Activated CD8-positive, alpha-beta memory T cell treated with anti-CD3 and anti-CD28 coated beads for 36 hours (primary cell): ENCODE measurements at regions not wholly inside any gene's neighbourhood (a gene's known extent, or its start where the extent isn't known, plus 50 kb on each side); places are given as distances from the start of the nearest gene placed in this dataset.
"Not testable (repeated sequence)": the region's sequence is repeated elsewhere in the genome, so short reads cannot be mapped to it uniquely, and the experiment has no call there.

Experiments used
- CTCF ChIA-PET: fragments of 350-600 bp; sonication (Branson Sonifier 250); formaldehyde crosslinking; loops from one replicate; lab custom pipeline; 2021; ENCODE audit warnings: antibody characterized with exemption; lab: Charles Lee
- POLR2A ChIA-PET: fragments of 350-600 bp; sonication (Branson Sonifier 250); formaldehyde crosslinking; loops from one replicate; lab custom pipeline; 2021; ENCODE audit warnings: antibody characterized with exemption; lab: Charles Lee

DNA sequence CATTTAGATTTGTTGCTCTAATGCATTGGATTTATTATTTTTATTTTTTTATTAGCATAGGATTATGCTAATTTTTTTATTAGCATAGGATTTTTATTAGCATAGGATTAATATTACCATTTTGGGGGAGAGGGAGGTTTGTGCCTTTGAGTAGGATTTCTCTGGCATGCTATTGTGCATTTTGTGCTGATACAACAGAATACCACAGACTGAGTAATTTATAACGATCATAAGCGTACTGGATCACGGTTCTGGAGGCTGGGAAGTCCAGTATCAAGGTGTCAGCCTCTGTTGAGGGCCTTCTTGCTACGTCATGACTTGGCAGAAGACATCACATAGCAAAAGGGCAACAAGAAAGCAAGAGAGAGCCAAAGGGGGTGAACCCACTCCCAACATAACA lies 187.5 kb downstream of the XPNPEP1 start:
- ChIA-PET CTCF (no interaction called here), POLR2A (no interaction called here)

DNA sequence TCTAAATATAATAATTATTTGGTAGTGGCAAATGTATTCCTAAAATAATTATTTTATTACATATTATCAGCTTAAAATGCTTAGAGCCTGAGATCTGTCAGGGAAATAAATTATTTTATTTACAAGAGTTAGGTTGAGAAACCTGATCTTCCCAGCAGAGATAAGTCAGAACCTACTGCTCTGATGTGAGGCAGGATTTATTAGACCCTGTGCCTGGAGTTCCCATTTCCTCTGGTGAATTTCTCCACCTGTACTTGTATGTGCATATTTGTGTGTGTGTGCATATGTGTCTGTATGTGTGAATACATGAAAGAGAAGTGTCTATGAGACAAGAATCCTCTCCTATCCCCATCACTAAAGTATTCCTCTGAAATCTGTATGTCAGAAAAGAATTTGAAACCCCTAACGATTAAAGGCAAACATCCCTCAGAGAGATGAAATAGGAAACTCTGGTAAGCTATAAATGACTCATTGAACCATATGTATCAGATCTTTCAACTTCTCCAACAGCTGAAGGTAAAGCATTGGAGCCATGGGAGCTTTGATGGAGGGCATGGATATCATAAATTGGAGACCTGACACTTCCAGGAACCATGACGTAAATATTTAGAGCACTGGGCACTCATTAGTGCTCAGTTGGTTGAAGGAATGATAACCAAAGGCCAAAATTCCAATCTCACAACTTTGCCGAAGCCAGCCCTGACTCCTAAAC lies 190.9 kb downstream of the XPNPEP1 start:
- ChIA-PET CTCF (no interaction called here), POLR2A (no interaction called here)

DNA sequence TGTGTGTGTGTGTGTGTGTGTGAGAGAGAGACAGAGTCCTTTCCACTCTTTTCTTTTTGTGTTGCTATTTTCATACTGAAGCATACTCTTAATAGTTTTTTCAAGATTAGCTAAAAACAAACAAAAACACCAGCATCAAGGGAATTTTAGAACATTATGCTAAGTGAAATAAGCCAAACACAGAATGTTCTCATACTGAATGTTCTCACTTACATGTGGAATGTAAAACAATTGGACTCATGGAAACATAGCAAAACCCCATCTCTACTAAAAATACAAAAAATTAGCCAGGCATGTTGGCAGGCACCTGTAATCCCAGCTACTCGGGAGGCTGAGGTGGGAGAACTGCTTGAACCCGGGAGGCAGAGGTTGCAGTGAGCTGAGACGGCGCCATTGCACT lies 193.4 kb downstream of the XPNPEP1 start:
- POLR2A ChIA-PET, CTCF ChIA-PET: not testable (repeated sequence)

DNA sequence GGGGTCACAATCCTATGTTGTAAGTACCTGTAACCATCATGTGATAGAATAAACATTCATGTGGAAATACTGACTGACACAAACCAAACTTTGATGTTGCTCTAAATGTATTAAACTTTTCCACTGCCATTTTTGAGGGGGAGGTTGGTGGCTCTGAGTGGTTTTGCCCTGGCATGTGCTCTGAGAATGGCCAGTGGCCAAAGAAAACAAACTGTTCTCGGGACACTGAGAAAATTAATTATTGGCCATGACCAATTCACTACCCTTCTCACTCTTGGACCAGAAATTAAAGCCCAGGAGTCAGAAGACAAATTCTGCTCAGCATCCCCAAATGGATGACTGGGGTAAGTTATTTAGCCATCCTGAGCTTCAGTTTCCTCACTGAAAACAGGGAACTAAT lies 195.9 kb downstream of the XPNPEP1 start:
- ChIA-PET CTCF (no interaction called here), POLR2A (no interaction called here)

DNA sequence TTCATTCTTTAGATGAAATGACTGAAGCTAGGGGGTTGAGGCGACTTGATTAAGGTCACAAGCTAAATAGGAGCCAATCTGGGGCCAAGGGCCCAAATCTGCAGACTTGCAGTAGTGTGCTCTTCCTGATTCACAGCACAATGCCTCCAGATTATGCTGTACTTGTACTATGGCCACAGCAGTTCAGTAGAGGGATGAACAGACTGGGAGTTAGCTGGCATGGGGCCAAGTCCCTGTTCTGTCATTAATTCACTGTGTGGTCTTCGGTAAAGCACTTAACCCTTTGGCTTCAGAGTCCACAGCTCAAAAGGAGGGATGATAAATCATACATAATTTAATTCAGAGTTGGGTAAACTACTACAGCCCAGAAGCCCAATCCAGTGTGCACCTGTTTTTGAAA lies 196.8 kb downstream of the XPNPEP1 start:
- ChIA-PET CTCF (no interaction called here), POLR2A (no interaction called here)

DNA sequence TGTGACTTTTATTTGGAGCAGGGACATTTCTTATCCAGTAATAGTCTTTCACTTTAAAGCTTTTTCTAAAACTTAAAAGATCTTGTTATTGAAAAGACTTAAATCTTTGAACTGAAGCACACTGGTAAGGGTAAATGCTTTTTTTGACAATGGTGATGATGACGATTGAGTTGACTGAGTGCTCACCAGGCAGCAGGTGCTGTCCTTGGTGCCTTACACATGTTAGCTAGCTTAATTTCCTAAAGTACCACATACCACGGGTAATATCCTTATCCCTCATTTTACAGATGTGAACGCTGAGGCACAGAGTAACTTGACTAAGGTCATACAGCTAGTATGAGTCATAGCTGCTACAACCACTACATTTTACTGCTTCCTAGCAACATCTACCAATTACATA lies 200.0 kb downstream of the XPNPEP1 start:
- CTCF ChIA-PET, result no interaction called here
- POLR2A ChIA-PET, result no interaction called here

DNA sequence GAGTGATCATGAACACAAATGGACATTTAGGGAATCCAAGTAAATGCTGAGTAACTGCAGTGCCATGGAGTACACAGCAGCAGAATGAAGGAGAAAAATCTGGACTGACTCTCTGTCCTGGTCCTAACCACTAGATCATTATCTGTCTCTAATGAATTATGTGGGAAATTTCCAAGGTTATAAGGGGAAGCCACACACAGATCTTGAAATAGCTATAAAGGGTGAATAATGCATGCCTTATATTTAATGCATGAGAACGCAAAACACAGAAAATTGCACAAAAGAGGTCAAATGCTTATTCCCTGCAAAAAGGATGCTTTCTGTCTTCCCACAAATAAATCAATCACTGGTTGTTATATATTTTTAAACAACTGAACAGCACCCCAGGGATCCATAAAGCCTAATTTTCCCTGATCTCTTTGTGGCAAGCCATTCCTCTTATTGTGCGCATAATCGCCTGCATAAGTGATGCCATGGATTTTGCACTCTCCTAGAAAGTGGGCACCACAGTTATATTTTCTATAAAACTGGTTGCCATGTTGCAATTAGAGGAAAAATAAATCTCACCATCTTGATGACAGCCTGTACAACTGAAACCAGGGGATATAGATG lies 201.8 kb downstream of the XPNPEP1 start:
- ChIA-PET POLR2A (no interaction called here), CTCF (no interaction called here)

DNA sequence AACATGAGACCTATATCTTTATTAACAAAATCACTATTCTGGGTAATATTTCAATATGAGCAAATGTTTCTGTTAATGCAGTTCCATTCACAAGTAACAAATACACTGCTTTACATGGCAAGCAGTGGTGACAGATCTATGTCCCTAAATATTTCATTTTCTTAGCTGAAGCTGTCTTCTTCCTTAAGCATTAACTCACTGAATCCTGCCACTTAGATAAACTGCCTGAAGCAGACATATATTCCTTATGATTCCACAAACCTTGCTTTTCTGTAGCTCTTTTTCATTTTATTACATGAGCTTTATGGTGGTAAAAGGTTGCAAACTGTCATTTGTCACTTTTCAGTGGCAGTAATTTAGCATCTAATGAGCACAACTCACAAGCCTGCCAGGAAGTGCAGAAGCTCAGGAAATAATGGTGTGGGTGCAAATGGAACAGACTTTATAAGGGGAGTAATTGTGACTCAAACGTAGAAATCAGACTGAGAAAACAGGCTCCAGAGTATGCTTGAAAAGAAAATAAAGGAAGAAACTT lies 217.2 kb downstream of the XPNPEP1 start:
- ChIA-PET CTCF (no interaction called here), POLR2A (no interaction called here)

DNA sequence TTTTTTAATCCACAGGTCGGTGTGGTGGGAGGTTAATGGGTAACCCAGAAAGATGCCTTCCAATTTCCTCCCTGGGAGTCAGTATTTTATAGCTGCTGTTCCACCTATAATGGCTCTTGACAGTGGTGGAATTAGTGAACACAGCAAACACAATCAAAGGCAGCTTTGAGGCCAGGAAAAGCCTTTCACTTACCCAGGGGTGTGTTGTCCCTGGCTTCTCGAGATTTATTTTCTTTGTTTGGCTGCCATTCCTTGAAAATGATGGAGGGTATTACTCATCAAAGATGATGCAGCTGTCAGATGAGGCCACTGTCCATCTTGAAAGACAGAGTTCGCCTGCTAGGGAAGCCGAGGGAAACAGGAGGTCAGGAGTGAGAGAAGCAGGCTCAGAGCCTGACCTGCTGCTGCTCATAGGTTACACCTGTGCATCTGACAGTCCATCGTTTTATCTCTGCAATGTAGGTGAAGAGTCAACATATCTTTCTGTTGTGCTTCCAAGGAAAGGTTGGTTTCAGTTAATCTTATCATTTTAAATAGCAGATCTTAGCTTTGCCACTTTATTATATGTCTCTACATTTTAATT lies 221.6 kb downstream of the XPNPEP1 start:
- ChIA-PET CTCF (no interaction called here), POLR2A (no interaction called here)

DNA sequence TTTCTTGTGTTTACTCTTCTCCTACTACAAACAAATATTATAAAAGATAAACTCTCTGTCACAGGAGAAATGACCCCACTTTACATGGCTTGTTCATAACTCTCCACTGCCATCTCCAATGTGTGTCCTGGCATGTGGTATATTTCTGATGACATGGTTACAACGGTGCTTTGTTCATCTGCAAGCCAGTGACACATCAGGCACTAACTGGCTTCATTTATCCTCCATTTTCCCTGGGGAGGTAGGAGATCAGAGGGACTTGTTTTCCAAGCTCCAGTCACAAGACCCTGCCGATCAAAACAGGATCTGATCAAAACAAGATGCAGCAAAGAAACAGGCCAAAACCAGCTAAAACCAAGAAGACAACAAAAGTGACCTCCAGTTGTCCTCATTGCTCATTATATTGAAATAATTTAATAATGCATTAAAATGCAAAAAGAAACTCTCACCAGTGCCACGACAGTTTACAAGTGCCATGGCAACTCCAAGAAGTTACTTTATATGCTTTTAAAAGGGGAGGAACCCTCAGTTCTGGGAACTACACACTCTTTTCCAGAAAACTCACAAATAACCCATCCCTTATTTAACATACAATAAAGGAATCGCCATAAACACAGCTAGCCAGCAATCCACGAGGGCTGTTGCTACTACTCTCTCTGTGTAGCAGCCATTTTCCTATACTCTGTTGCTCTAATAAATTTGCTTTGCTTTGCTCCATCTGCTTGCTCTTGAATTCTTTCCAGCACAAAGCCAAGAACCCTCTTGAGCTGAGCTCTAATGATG lies 224.2 kb downstream of the XPNPEP1 start:
- ChIA-PET CTCF (no interaction called here), POLR2A (no interaction called here)

DNA sequence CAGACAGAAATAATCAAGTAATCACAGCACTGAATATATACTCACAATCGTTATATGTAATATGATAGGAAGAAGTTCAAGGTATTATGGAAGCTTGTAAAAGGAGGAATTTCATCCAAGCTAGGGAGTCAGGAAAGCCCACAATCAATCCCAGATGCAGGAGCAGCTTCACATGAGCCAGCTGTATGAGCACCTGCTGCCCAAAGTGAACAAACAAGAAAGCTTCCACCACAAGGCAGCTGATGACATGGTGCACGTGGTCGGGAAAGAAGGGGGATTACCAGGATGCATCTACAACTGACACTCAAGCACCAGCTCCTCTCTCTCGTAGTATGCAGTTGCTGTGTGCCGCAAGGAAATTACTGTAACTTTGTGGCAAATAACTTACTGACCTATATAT lies 225.2 kb downstream of the XPNPEP1 start:
- ChIA-PET CTCF (no interaction called here), POLR2A (no interaction called here)

DNA sequence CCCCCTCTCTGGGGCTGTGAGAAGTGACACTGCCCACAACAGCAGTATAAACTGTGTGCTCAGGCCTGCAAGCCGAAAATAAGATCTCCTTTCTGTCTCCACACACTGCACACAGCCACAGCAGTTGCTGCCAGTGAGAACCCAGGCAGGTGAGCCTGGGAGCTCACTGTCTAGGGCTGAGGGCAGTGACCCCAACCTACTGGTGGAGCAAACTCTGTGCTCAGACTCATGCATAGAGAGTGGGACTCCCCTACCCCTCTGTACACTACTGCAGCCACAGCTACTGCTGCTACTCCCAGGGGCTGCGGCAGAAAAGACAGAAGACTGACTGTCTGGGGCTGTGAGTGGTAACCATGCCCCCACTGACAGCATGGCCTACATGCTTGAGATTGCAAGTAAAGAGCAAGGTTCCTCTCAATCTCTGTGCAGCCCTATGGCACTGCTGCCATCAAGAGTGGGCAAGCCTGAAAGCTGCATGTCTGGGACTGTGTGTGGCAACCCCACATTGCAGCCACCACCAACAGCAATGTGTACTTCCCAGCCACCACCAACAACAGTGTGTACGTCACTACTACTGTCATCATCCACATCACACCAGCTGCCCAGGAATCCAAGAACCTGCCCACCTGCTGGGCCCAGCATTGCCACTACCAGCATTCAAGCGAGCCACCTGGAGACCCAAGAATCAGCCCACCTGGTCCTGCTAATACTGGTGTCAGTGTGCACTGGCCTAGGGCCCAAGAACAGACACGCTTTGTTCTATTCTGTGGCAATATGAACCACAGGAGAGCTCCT lies 226.1 kb downstream of the XPNPEP1 start:
- ChIA-PET CTCF (no interaction called here), POLR2A (no interaction called here)

DNA sequence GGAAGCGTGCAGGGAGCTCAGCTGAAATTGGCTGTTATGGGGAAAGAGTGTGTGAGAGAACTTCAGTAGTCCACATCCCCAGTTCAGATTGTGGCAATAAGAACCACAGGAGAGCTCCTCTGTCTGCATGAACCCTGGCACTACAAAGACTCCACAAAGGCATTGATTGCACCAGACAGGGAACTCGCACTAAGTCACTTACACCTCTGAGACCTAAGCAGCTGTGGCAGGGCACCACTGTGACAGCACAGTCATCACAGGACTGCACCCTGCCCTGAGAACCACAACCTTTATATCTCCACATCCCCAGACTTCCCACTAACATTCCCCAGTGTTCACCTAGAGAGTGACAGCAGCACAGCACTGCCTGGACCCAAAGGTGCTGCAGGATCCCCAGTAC lies 226.8 kb downstream of the XPNPEP1 start:
- ChIA-PET CTCF (no interaction called here), POLR2A (no interaction called here)

DNA sequence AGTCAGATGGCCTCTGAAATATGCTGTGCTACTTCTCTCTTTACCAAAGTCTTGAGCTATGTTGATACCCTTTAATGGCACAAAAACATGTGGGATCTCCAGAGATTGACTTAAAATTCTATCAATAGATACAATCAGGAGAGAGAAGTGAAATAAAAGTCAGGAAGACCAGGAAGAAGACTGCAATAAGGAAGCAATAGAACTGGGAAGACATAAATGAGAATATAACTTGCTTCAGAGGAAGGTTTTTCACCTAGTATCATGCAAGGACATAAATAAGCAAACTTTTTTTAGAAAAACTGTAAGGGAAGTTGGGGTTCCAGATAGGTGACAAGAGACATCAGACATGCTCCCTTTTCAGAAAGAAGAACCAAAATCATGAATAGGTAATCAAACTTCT lies 227.3 kb downstream of the XPNPEP1 start:
- ChIA-PET CTCF (no interaction called here), POLR2A (no interaction called here)

DNA sequence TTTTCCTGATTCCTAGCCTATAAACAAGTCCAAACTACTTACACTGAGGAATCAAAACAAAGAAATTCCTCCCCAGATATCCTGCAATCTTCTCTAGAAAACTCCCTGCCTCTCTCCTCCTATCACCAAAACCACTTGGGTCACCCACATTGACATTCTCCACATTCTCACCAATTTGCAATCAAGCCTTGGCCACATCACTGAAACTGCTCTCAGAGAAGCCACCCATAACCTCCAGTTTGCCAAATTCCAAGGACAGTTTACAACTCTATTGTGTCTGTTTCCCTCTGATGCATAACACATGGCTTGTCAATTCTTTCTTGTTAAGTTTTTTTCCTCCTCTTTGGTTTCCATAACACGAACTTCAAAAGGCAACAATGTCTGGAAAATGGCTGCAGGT lies 233.5 kb downstream of the XPNPEP1 start:
- POLR2A ChIA-PET, result no interaction called here
- CTCF ChIA-PET, result no interaction called here

DNA sequence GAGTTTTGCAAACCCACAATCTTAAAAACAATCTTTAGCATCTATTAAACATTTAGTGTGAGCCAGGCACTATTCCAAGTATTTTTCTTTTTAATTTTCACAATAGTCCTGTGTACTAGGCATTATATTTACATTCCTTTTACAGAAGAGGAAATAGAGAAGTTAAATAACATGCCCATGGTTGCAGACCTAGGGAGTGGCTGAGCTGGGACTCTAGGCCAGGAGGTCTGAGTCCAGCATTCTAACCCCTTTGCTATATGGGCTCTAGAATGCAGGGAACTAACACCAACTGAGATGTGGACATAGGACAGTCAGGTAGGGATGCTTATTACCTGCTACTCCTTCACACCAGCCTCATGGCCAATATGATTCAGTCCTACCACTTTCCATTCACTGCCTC lies 243.8 kb downstream of the XPNPEP1 start:
- POLR2A ChIA-PET, result no interaction called here
- CTCF ChIA-PET, result no interaction called here

DNA sequence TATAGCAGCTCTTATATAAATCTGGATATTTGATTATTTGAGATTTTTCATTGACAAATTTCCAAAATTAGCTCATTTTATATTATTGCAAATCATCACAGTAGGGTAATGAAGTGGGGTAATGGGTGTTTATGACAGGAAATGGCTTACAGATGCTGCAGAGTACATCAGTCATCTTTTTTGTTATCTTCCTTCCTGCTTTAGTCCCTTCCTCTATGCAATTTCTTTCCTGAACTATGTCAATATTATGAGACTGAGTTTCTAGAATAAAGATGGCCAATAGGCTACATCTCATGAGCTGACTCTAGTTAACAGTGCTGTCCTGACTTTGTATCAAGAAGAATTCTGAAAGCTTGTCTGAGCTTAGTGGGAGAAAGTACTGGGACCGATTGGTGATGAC lies 244.5 kb downstream of the XPNPEP1 start:
- CTCF ChIA-PET, result no interaction called here
- POLR2A ChIA-PET, result no interaction called here

DNA sequence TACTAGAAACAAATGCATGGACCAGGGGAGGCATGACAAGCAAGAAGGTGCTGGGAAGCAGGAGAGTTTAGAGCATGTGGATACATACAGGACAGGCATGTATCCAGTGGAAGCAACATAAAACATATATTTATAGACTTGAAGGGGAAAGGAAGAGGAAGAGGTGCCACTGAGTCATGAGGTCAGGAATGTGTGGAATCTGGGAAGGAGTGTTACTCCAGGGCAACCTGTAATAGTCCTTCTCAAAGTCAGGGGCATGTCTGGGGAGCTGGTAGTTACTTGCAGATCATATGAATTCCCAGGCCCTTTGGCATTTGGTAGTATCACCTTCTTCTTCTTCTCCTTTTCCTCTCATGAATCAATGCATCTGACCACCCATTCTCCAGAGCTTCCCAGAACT lies 246.6 kb downstream of the XPNPEP1 start:
- POLR2A ChIA-PET, result no interaction called here
- CTCF ChIA-PET, result no interaction called here

DNA sequence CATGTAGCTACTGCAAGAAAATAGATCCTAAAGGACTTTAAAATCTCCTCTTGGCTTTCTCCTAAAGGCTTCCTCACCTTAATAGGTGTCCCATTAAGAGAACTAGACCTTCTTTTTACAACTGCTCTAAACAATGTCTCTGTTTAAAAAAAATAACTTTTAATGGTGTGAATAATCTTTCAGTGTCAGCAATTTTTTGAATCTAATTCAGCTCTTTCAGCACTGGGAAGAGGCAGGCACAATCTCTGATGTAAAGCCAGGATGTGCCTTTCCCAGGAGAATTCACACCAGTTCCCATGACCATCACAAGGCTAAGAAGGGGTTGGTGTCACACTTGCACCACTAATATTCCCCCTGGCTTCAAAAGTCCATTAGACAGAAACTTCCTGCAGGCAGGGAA lies 254.6 kb downstream of the XPNPEP1 start:
- POLR2A ChIA-PET, result no interaction called here
- CTCF ChIA-PET, result no interaction called here
